ENCODE measurements at regions not wholly inside any gene's neighbourhood (a gene's known extent, or its start where the extent isn't known, plus 50 kb on each side); places are given as distances from the start of the nearest gene placed in this dataset.
A peak's percentile ranks its signal among the peaks of the same experiment; 100 is the strongest.
"Not testable (repeated sequence)": the region's sequence is repeated elsewhere in the genome, so short reads cannot be mapped to it uniquely, and the experiment has no call there.

DNA sequence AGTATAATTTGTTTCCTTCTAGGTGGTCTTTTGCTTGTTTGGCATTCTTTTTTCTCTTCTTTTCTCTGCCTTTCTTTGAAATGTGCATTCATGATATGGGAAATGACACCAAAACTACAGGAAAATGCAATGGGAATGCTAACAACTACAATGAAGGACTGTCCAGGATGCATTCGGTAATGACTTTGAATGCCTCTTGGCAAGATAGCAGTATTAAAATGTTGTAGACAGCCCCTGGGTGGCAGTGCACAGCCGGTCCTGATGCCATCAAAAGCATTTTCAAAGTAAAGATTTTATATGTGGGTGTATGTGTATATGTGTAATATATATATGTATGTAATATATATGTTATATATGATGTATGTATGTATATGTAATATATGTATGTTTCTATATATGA is 218.8 kb upstream of the MMS22L start:
- no peak for TF ChIP-seq TOX (CRISPR knock-in tag; IDR thresholded peaks at IDR 0.05; ENCODE audit: borderline replicate concordance)
- TF ChIP-seq ZFP30 (CRISPR knock-in tag; IDR thresholded peaks at IDR 0.05) = no peak
- TF ChIP-seq, protein P1, sequence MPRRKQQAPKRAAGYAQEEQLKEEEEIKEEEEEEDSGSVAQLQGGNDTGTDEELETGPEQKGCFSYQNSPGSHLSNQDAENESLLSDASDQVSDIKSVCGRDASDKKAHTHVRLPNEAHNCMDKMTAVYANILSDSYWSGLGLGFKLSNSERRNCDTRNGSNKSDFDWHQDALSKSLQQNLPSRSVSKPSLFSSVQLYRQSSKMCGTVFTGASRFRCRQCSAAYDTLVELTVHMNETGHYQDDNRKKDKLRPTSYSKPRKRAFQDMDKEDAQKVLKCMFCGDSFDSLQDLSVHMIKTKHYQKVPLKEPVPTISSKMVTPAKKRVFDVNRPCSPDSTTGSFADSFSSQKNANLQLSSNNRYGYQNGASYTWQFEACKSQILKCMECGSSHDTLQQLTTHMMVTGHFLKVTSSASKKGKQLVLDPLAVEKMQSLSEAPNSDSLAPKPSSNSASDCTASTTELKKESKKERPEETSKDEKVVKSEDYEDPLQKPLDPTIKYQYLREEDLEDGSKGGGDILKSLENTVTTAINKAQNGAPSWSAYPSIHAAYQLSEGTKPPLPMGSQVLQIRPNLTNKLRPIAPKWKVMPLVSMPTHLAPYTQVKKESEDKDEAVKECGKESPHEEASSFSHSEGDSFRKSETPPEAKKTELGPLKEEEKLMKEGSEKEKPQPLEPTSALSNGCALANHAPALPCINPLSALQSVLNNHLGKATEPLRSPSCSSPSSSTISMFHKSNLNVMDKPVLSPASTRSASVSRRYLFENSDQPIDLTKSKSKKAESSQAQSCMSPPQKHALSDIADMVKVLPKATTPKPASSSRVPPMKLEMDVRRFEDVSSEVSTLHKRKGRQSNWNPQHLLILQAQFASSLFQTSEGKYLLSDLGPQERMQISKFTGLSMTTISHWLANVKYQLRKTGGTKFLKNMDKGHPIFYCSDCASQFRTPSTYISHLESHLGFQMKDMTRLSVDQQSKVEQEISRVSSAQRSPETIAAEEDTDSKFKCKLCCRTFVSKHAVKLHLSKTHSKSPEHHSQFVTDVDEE (CRISPR knock-in tag; IDR thresholded peaks at IDR 0.05) = no peak
- TF ChIP-seq PPARA (CRISPR knock-in tag; IDR thresholded peaks at IDR 0.05; ENCODE audit: borderline replicate concordance) = no peak
- TF ChIP-seq ZFP3 (CRISPR knock-in tag; IDR thresholded peaks at IDR 0.05) = no peak
- TF ChIP-seq ZNF565 (CRISPR knock-in tag; conservative IDR thresholded peaks at IDR 0.05; ENCODE audit: low read depth) = no peak
- TF ChIP-seq ZNF8 (CRISPR knock-in tag; IDR thresholded peaks at IDR 0.05) = no peak
- TF ChIP-seq, protein P2, sequence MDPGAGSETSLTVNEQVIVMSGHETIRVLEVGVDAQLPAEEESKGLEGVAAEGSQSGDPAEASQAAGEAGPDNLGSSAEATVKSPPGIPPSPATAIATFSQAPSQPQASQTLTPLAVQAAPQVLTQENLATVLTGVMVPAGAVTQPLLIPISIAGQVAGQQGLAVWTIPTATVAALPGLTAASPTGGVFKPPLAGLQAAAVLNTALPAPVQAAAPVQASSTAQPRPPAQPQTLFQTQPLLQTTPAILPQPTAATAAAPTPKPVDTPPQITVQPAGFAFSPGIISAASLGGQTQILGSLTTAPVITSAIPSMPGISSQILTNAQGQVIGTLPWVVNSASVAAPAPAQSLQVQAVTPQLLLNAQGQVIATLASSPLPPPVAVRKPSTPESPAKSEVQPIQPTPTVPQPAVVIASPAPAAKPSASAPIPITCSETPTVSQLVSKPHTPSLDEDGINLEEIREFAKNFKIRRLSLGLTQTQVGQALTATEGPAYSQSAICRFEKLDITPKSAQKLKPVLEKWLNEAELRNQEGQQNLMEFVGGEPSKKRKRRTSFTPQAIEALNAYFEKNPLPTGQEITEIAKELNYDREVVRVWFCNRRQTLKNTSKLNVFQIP (CRISPR knock-in tag; IDR thresholded peaks at IDR 0.05; ENCODE audit: borderline replicate concordance, low read depth) = no peak
- TF ChIP-seq, protein P3, sequence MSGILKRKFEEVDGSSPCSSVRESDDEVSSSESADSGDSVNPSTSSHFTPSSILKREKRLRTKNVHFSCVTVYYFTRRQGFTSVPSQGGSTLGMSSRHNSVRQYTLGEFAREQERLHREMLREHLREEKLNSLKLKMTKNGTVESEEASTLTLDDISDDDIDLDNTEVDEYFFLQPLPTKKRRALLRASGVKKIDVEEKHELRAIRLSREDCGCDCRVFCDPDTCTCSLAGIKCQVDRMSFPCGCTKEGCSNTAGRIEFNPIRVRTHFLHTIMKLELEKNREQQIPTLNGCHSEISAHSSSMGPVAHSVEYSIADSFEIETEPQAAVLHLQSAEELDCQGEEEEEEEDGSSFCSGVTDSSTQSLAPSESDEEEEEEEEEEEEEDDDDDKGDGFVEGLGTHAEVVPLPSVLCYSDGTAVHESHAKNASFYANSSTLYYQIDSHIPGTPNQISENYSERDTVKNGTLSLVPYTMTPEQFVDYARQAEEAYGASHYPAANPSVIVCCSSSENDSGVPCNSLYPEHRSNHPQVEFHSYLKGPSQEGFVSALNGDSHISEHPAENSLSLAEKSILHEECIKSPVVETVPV (CRISPR knock-in tag; IDR thresholded peaks at IDR 0.05) = no peak
- TF ChIP-seq, protein P4, sequence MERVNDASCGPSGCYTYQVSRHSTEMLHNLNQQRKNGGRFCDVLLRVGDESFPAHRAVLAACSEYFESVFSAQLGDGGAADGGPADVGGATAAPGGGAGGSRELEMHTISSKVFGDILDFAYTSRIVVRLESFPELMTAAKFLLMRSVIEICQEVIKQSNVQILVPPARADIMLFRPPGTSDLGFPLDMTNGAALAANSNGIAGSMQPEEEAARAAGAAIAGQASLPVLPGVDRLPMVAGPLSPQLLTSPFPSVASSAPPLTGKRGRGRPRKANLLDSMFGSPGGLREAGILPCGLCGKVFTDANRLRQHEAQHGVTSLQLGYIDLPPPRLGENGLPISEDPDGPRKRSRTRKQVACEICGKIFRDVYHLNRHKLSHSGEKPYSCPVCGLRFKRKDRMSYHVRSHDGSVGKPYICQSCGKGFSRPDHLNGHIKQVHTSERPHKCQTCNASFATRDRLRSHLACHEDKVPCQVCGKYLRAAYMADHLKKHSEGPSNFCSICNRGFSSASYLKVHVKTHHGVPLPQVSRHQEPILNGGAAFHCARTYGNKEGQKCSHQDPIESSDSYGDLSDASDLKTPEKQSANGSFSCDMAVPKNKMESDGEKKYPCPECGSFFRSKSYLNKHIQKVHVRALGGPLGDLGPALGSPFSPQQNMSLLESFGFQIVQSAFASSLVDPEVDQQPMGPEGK (CRISPR knock-in tag; IDR thresholded peaks at IDR 0.05; ENCODE audit: borderline replicate concordance) = no peak
- ATAC-seq = peak; percentile 58

DNA sequence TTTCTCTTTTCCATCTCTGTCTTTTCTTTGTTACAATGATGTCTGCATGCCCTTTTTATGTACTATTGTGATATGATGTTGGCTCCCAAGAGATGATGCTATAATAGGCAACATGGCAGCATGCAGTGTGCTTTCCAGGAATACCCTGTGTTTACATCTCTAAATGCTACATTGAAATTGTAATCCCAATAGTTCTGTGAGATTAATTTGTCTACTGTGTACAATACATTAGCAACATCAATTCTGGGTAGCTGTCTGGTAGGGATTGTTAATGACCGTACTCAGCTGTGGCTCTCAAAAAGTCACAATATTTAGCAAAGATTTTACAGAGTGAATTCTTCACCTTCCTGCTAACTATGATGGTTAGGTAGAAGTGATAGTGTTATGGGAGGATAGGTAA is 225.6 kb upstream of the MMS22L start:
- TF ChIP-seq, protein P4 (CRISPR knock-in tag; IDR thresholded peaks at IDR 0.05; ENCODE audit: borderline replicate concordance) = no peak
- TF ChIP-seq ARNTL (CRISPR knock-in tag; IDR thresholded peaks at IDR 0.05; ENCODE audit: borderline replicate concordance, low read depth) = no peak
- no peak for TF ChIP-seq ESRRG (CRISPR knock-in tag; IDR thresholded peaks at IDR 0.05)
- TF ChIP-seq ZNF8 (CRISPR knock-in tag; IDR thresholded peaks at IDR 0.05) = no peak
- TF ChIP-seq OSR1 (CRISPR knock-in tag; IDR thresholded peaks at IDR 0.05) = no peak
- no peak for TF ChIP-seq PPARA (CRISPR knock-in tag; IDR thresholded peaks at IDR 0.05; ENCODE audit: borderline replicate concordance)
- TF ChIP-seq, protein P3 (CRISPR knock-in tag; IDR thresholded peaks at IDR 0.05) = no peak
- TF ChIP-seq, protein P5, sequence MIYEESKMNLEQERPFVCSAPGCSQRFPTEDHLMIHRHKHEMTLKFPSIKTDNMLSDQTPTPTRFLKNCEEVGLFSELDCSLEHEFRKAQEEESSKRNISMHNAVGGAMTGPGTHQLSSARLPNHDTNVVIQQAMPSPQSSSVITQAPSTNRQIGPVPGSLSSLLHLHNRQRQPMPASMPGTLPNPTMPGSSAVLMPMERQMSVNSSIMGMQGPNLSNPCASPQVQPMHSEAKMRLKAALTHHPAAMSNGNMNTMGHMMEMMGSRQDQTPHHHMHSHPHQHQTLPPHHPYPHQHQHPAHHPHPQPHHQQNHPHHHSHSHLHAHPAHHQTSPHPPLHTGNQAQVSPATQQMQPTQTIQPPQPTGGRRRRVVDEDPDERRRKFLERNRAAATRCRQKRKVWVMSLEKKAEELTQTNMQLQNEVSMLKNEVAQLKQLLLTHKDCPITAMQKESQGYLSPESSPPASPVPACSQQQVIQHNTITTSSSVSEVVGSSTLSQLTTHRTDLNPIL (CRISPR knock-in tag; IDR thresholded peaks at IDR 0.05; ENCODE audit: low read depth) = no peak
- TF ChIP-seq ZC3H10 (CRISPR knock-in tag; IDR thresholded peaks at IDR 0.05) = no peak
- TF ChIP-seq CSDC2 (CRISPR knock-in tag; IDR thresholded peaks at IDR 0.05) = no peak
- TF ChIP-seq ZFP3 (CRISPR knock-in tag; IDR thresholded peaks at IDR 0.05) = no peak
- TF ChIP-seq, protein P2 (CRISPR knock-in tag; IDR thresholded peaks at IDR 0.05; ENCODE audit: borderline replicate concordance, low read depth) = no peak
- no peak for TF ChIP-seq TCF4 (CRISPR knock-in tag; IDR thresholded peaks at IDR 0.05; ENCODE audit: borderline replicate concordance)
- no peak for ATAC-seq

DNA sequence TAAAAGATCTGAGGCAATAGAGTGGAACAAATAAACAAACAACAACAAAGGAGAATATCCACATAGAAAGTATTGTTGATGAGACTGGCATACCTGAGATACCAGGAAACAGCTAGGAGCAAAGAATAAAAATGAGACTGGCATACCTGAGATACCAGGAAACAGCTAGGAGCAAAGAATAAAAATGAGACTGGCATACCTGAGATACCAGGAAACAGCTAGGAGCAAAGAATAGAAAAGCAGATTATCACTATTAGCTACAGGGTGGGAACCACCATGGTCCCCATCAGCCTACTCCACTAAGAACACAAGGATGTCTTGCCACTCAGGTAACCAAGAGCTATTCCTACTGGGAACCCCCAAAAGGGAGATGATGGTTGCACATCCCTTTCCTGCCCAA is 230.2 kb upstream of the MMS22L start:
- not testable (repeated sequence) for ATAC-seq

Data from SK-N-SH treated with all-trans-retinoic acid at 6 μM for 48 hours (cell line).